Daoy (cell line): ENCODE measurements at regions not wholly inside any gene's neighbourhood (a gene's known extent, or its start where the extent isn't known, plus 50 kb on each side); places are given as distances from the start of the nearest gene placed in this dataset.

Source experiments
- DNase-seq: peaks from one replicate; pipeline ENCODE4 v3.0.0-alpha.2; 2015; ENCODE audit warnings: low read depth

- DNase-seq: peak; percentile 82
Observed at GRCh38 chr3:70120357-70120966, 120.9 kb downstream of the SAMMSON start.

DNA sequence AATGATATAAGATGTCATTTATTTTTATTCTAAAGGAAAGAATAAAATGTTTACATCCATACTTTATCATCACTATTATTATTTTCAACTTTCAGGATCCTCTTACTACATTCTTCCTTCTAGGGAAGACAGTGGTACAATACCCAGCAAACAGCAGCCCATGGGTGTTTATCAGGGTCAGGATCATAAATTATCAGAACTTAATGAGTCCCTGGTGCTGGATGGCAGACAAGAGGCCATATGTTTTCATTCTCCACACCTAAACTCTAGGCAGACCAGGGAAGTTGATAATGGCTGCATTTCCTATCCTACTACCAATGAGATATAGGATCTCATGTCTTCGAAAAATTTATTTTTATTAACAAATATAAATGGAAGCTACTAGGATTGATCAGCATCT is 127.7 kb downstream of the SAMMSON start:
- no peak for DNase-seq

- DNase-seq: no peak
Observed at GRCh38 chr3:70137366-70137765, 137.8 kb downstream of the SAMMSON start.

DNA sequence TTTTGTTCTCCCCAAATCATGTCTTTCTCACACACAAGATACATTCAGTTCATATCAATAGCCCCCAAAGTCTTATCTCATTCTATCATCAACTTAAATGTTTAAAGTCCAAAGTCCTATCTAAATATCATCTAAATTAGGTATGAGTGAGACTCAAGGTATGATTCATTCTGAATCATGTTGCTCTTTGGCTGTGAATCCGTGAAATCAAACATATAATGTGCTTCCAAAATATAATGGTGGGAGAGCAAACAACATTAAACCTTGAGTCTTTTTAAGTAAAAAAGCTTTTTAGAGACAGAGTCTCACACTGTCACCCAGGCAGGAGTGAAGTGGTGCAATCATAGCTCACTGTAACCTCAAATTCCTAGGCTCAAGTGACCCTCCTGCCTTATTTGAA is 139.1 kb downstream of the SAMMSON start:
- no peak for DNase-seq
